Spleen (tissue), 7 donors: ENCODE measurements at regions not wholly inside any gene's neighbourhood (a gene's known extent, or its start where the extent isn't known, plus 50 kb on each side); places are given as distances from the start of the nearest gene placed in this dataset.

Experiments used
- CTCF ChIP-seq, 11 experiments: fragments of 200-600 bp in 7 of 11; fragments of 450-650 bp in 4 of 11; sonication (generic) in 4 of 11; IDR thresholded peaks in 8 of 11; conservative IDR thresholded peaks in 3 of 11; 1 replicate in 7 of 11; 2 replicates in 4 of 11; pipeline versions ENCODE4 v1.4.0 to v1.8.0; 2016 to 2021; ENCODE audit warnings: antibody characterized with exemption in 11 of 11, inconsistent platforms in 4 of 11, mild to moderate bottlenecking in 1 of 11
- POLR2A ChIP-seq, 3 donors: fragments of 450-650 bp; IDR thresholded peaks; one replicate each; pipeline ENCODE4 v1.5.1; 2017; ENCODE audit warnings: antibody characterized with exemption in 3 of 3, mild to moderate bottlenecking in 1 of 3
- POLR2AphosphoS5 ChIP-seq, 3 donors: sonication (generic); formaldehyde crosslinking; IDR thresholded peaks; one replicate each; pipeline ENCODE4 v1.5.1; 2017; ENCODE audit warnings: antibody characterized with exemption in 3 of 3
- donor health status: DM: no; HTN: no; CAD: no; lungs with moderate emphysema.
- donor health status: DM: no; HTN: no; CAD: no.
- donor health status: DM: no; HTN: no; CAD: no.

GRCh38 chr10:15990535-15991129, 130.3 kb upstream of the MINDY3 start:
- TF ChIP-seq CTCF (IDR thresholded peaks at IDR 0.05 in 8 of 11, conservative IDR thresholded peaks at IDR 0.05 in 3 of 11) (no peak), POLR2A (IDR thresholded peaks at IDR 0.05) (no peak), POLR2AphosphoS5 (IDR thresholded peaks at IDR 0.05) (no peak)
